ENCODE measurements at regions not wholly inside any gene's neighbourhood (a gene's known extent, or its start where the extent isn't known, plus 50 kb on each side); places are given as distances from the start of the nearest gene placed in this dataset.
"Not testable (repeated sequence)": the region's sequence is repeated elsewhere in the genome, so short reads cannot be mapped to it uniquely, and the experiment has no call there.

GRCh38 chr13:81563091-81563490 is 1222.2 kb upstream of the SPRY2 start:
- Histone ChIP-seq H3K27me3 (ENCODE audit: insufficient read depth, poor library complexity, severe bottlenecking) (no peaks in the 10 kb centered on the region), H3K4me3 (replicated peaks; ENCODE audit: insufficient read depth, low read length) (no peak overlapping the region), H3K27ac (replicated peaks) (no peak overlapping the region)
- TF ChIP-seq CTCF (IDR thresholded peaks at IDR 0.05; ENCODE audit: insufficient read depth, low read length) (no peak), POLR2AphosphoS5 (IDR thresholded peaks at IDR 0.05; ENCODE audit: low read depth) (no peak), REST (IDR thresholded peaks at IDR 0.05; ENCODE audit: insufficient replicate concordance, low read depth) (no peak), GABPA (IDR thresholded peaks at IDR 0.05; ENCODE audit: low read depth) (no peak), SPI1 (IDR thresholded peaks at IDR 0.05; ENCODE audit: borderline replicate concordance, low read depth) (no peak)
- DNase-seq (ENCODE audit: low read depth in 1 of 2, low spot score in 1 of 2) = no peak

- Histone ChIP-seq H3K27ac (replicated peaks) (no peak overlapping the region), H3K4me3 (replicated peaks; ENCODE audit: insufficient read depth, low read length) (no peak overlapping the region), H3K27me3 (ENCODE audit: insufficient read depth, poor library complexity, severe bottlenecking) (no peaks in the 10 kb centered on the region)
- no peak for DNase-seq (ENCODE audit: low read depth in 1 of 2, low spot score in 1 of 2)
- TF ChIP-seq REST (IDR thresholded peaks at IDR 0.05; ENCODE audit: insufficient replicate concordance, low read depth) (no peak), GABPA (IDR thresholded peaks at IDR 0.05; ENCODE audit: low read depth) (no peak), CTCF (IDR thresholded peaks at IDR 0.05; ENCODE audit: insufficient read depth, low read length) (no peak), POLR2AphosphoS5 (IDR thresholded peaks at IDR 0.05; ENCODE audit: low read depth) (no peak), SPI1 (IDR thresholded peaks at IDR 0.05; ENCODE audit: borderline replicate concordance, low read depth) (no peak)
These were observed 1221.7 kb upstream of the SPRY2 start for GRCh38 chr13:81562598-81562997.

DNA sequence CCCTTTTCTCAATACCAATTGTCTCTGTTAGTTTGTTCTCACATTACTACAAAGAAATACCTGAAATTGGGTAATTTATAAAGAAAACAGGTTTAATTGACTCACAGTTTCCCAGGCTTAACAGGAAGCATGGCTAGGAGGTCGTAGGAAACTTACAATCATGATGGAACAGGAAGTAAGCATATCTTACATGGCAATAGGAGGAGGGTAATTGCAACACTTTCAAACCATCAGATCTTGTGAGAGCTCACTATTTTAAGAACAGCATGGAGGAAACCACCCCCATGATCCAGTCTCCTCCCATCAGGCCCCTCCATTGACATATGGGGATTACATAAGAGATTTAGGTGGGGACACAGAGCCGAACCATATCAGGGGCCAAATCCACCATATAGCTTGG is 1210.1 kb upstream of the SPRY2 start:
- Histone ChIP-seq H3K27me3 (ENCODE audit: insufficient read depth, poor library complexity, severe bottlenecking) (no peaks in the 10 kb centered on the region), H3K4me3 (replicated peaks; ENCODE audit: insufficient read depth, low read length) (no peak overlapping the region), H3K27ac (replicated peaks) (peak overlapping the region; percentile 31)
- DNase-seq (ENCODE audit: low read depth in 1 of 2, low spot score in 1 of 2) = peak; percentile 71 to 90
- TF ChIP-seq GABPA (IDR thresholded peaks at IDR 0.05; ENCODE audit: low read depth) (peak; percentile 35; the same call in 1 of the 2 replicates), CTCF (IDR thresholded peaks at IDR 0.05; ENCODE audit: insufficient read depth, low read length) (no peak), POLR2AphosphoS5 (IDR thresholded peaks at IDR 0.05; ENCODE audit: low read depth) (no peak), SPI1 (IDR thresholded peaks at IDR 0.05; ENCODE audit: borderline replicate concordance, low read depth) (no peak)

- DNase-seq (ENCODE audit: low read depth in 1 of 2, low spot score in 1 of 2); H3K27me3 ChIP-seq (ENCODE audit: insufficient read depth, poor library complexity, severe bottlenecking); H3K27ac ChIP-seq (replicated peaks); H3K4me3 ChIP-seq (replicated peaks; ENCODE audit: insufficient read depth, low read length): not testable (repeated sequence)
These were observed 1205.4 kb upstream of the SPRY2 start for GRCh38 chr13:81546294-81546693.

All from HL-60 (cell line).